ENCODE measurements at regions not wholly inside any gene's neighbourhood (a gene's known extent, or its start where the extent isn't known, plus 50 kb on each side); places are given as distances from the start of the nearest gene placed in this dataset.

DNA sequence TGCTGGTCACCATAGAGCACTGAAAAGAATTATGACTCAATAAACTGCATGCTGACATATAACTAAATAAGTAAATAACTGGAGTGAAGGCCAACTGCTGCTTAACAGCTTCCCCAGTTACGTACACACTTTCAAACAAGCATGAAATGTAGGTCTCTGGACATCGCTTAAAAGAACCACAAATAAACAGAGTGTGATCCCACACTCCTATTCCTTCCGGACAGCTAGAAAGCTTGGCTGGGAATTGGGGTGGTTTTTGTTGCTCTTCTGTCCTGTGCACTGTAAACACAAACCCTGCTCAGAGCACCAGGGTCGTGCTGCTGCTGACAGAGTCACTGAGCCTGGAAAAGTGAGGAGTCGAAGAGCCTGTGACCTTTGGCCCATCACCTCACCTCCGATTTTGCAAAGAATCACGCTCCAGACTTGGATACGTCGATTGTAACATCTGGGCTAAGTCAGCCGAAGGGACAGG, 162.7 kb upstream of the NT5C1B start:
- TF ChIP-seq CTCF (IDR thresholded peaks at IDR 0.05; ENCODE audit: poor library complexity, severe bottlenecking) (no peak), EP300 (conservative IDR thresholded peaks at IDR 0.05; ENCODE audit: poor library complexity, severe bottlenecking) (no peak)

Data from neural cell (in vitro differentiated cells).